Lower leg skin (tissue), 4 donors: ENCODE measurements at regions not wholly inside any gene's neighbourhood (a gene's known extent, or its start where the extent isn't known, plus 50 kb on each side); places are given as distances from the start of the nearest gene placed in this dataset.
A peak's percentile ranks its signal among the peaks of the same experiment; 100 is the strongest.

Source experiments
- DNase-seq, 2 donors: peaks; one replicate each; pipeline ENCODE4 v3.0.0-alpha.2; 2019; ENCODE audit warnings: low spot score in 2 of 2
- H3K4me3 ChIP-seq: fragments of 200-600 bp; sonication (generic); 2 replicates; pipeline ENCODE4 v1.5.1; 2017; ENCODE audit warnings: mild to moderate bottlenecking, low read depth; ENCODE audit not compliant: poor library complexity, severe bottlenecking
- CTCF ChIP-seq, 3 donors: fragments of 450-650 bp; IDR thresholded peaks; one replicate each; pipeline ENCODE4 v1.5.1; 2016; ENCODE audit warnings: antibody characterized with exemption in 3 of 3, mild to moderate bottlenecking in 3 of 3, moderate library complexity in 2 of 3
- POLR2A ChIP-seq, 2 donors: fragments of 450-650 bp; IDR thresholded peaks; one replicate each; pipeline ENCODE4 v1.6.1; 2016 to 2017; ENCODE audit warnings: antibody characterized with exemption in 2 of 2, mild to moderate bottlenecking in 1 of 2, moderate library complexity in 1 of 2
- WGBS, 2 donors: methylation state at CpG; one replicate each; pipeline ENCODE4 v1.1.5; 2018; 5-methylcytosine and 5-hydroxymethylcytosine counted together
- intact Hi-C: fragments of 100-400 bp; cut with DNase I; formaldehyde crosslinking; loops from one replicate; pipeline ENCODE4 v1.15.0; 2023; ENCODE audit warnings: low total_unique reads

GRCh38 chr2:111667542-111668273, 216.3 kb downstream of the ANAPC1 start:
- DNase-seq: peak; percentile 35 to 77
- intact Hi-C loops: no loop called here
- WGBS, 2 donors: 68% methylated on average over 3 of the region's 3 CpGs
- no peak overlapping the region for H3K4me3 ChIP-seq
- TF ChIP-seq CTCF (IDR thresholded peaks at IDR 0.05) (no peak), POLR2A (IDR thresholded peaks at IDR 0.05) (no peak)

- DNase-seq: peak; percentile 3 to 48
- WGBS, 2 donors: 95 to 98% methylated on average over 4 of the region's 4 CpGs
- intact Hi-C loops: no loop called here
- no peak overlapping the region for H3K4me3 ChIP-seq
- TF ChIP-seq CTCF (IDR thresholded peaks at IDR 0.05): no peak
- TF ChIP-seq POLR2A (IDR thresholded peaks at IDR 0.05): no peak
Observed at GRCh38 chr2:111668274-111668616, 215.7 kb downstream of the ANAPC1 start.

- TF ChIP-seq POLR2A (IDR thresholded peaks at IDR 0.05): no peak
- TF ChIP-seq CTCF (IDR thresholded peaks at IDR 0.05): no peak
- intact Hi-C loops: no loop called here
- H3K4me3 ChIP-seq: no peak overlapping the region
- WGBS, 2 donors: 93 to 96% methylated on average over 5 of the region's 5 CpGs
- DNase-seq: peak; percentile 6 to 29
Observed at GRCh38 chr2:111668741-111669140, 215.3 kb downstream of the ANAPC1 start.

- TF ChIP-seq CTCF (IDR thresholded peaks at IDR 0.05): no peak
- TF ChIP-seq POLR2A (IDR thresholded peaks at IDR 0.05): no peak
- intact Hi-C loops: no loop called here
- no peak overlapping the region for H3K4me3 ChIP-seq
- DNase-seq: peak; percentile 8 to 36
- WGBS, 2 donors: 94 to 98% methylated on average over 11 of the region's 11 CpGs
Observed at GRCh38 chr2:111669928-111670695, 213.9 kb downstream of the ANAPC1 start.

- TF ChIP-seq CTCF (IDR thresholded peaks at IDR 0.05) (no peak), POLR2A (IDR thresholded peaks at IDR 0.05) (no peak)
- no peak overlapping the region for H3K4me3 ChIP-seq
- 91 to 92% methylated on average over 6 of the region's 6 CpGs for WGBS, 2 donors
- peak; percentile 8 to 80 for DNase-seq
- intact Hi-C loops: no loop called here
Observed at GRCh38 chr2:111670776-111671175, 213.2 kb downstream of the ANAPC1 start.
